ENCODE measurements at regions not wholly inside any gene's neighbourhood (a gene's known extent, or its start where the extent isn't known, plus 50 kb on each side); places are given as distances from the start of the nearest gene placed in this dataset.

DNA sequence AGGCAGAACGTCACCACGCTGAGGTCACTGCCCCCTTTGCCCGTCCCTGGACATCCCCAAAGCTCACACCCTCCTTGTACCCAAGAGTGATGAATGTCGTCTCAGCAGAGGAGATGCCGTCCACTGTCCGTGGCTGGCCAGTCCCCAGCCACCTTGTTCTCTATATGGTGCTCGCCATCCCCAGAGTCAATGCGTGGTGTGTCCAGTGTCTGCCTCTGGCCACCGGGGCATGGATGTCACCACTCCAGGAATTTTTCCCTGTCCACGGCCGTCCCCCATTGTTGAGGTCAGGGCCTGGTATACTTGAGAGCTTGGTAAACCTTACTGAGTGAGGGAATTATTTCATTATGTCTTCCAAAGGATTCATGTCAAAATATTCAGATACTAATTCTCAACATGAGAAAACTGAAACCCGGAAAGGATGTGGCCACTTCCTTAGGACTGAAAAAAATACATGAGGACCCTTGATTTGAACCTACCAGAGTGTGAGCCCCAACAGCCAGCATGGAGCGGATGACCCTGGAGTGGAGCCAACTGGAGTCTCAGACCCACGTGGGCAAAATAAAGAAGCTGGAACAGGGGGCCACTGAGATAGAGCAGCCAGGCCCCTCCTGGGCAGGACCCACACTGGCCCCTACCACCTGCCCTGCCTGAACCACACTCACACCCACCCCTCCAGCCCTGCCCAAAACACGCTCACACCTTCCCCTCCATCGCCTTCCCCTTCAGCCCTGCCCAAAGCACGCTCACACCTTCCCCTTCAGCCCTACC lies 376.4 kb downstream of the BRD1 start:
- no peak for TF ChIP-seq TCF7L2 (IDR thresholded peaks at IDR 0.05; ENCODE audit: low read depth, low read length)
- TF ChIP-seq, protein P1, sequence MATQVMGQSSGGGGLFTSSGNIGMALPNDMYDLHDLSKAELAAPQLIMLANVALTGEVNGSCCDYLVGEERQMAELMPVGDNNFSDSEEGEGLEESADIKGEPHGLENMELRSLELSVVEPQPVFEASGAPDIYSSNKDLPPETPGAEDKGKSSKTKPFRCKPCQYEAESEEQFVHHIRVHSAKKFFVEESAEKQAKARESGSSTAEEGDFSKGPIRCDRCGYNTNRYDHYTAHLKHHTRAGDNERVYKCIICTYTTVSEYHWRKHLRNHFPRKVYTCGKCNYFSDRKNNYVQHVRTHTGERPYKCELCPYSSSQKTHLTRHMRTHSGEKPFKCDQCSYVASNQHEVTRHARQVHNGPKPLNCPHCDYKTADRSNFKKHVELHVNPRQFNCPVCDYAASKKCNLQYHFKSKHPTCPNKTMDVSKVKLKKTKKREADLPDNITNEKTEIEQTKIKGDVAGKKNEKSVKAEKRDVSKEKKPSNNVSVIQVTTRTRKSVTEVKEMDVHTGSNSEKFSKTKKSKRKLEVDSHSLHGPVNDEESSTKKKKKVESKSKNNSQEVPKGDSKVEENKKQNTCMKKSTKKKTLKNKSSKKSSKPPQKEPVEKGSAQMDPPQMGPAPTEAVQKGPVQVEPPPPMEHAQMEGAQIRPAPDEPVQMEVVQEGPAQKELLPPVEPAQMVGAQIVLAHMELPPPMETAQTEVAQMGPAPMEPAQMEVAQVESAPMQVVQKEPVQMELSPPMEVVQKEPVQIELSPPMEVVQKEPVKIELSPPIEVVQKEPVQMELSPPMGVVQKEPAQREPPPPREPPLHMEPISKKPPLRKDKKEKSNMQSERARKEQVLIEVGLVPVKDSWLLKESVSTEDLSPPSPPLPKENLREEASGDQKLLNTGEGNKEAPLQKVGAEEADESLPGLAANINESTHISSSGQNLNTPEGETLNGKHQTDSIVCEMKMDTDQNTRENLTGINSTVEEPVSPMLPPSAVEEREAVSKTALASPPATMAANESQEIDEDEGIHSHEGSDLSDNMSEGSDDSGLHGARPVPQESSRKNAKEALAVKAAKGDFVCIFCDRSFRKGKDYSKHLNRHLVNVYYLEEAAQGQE (IDR thresholded peaks at IDR 0.05; ENCODE audit: insufficient read depth in 1 of 2, low read depth in 2 of 2, low read length in 1 of 2), result no peak
- TF ChIP-seq CTCF (IDR thresholded peaks at IDR 0.05), result no peak
- no peak for TF ChIP-seq POLR2AphosphoS5 (IDR thresholded peaks at IDR 0.05; ENCODE audit: low read depth, low read length)

Data from Panc1 (cell line).